Prostate gland (tissue), 2 donors: ENCODE measurements at regions not wholly inside any gene's neighbourhood (a gene's known extent, or its start where the extent isn't known, plus 50 kb on each side); places are given as distances from the start of the nearest gene placed in this dataset.

Experiments used
- DNase-seq: peaks from one replicate; pipeline ENCODE4 v3.0.0-alpha.2; 2019; ENCODE audit warnings: low spot score
- H3K27ac ChIP-seq, 2 donors: fragments of 200-600 bp; sonication (generic); 2 replicates each; pipeline ENCODE4 v1.5.1; 2017 to 2019
- H3K27me3 ChIP-seq: fragments of 200-600 bp; sonication (generic); replicated peaks from 2 replicates; pipeline ENCODE4 v1.5.1; 2019; ENCODE audit not compliant: insufficient read depth
- H3K36me3 ChIP-seq, 2 donors: fragments of 200-600 bp; sonication (generic); 1 replicate in 1 of 2; 2 replicates in 1 of 2; pipeline versions ENCODE4 v1.5.1 to v1.8.1; 2017 to 2019
- H3K4me1 ChIP-seq: fragments of 200-600 bp; sonication (generic); replicated peaks from 2 replicates; pipeline ENCODE4 v1.5.1; 2019
- H3K4me3 ChIP-seq, 2 donors: fragments of 200-600 bp; sonication (generic); 2 replicates each; pipeline ENCODE4 v1.5.1; 2017 to 2019
- H3K9me3 ChIP-seq: fragments of 200-600 bp; sonication (generic); 2 replicates; pipeline ENCODE4 v1.5.1; 2017
- POLR2A ChIP-seq: fragments of 450-650 bp; IDR thresholded peaks from one replicate; pipeline ENCODE4 v1.6.1; 2016; ENCODE audit warnings: antibody characterized with exemption, mild to moderate bottlenecking
- POLR2AphosphoS5 ChIP-seq: sonication (generic); formaldehyde crosslinking; IDR thresholded peaks from one replicate; pipeline ENCODE4 v1.6.1; 2017; ENCODE audit warnings: antibody characterized with exemption
- WGBS: methylation state at CpG from one replicate; pipeline ENCODE4 v1.1.5; 2018; 5-methylcytosine and 5-hydroxymethylcytosine counted together
- intact Hi-C: fragments of 100-400 bp; cut with DNase I; formaldehyde crosslinking; loops from one replicate; pipeline ENCODE4 v1.14.2; 2022
- TF ChIP-seq, protein P1 (sequence below), 4 experiments: fragments of 200-600 bp in 2 of 4; fragments of 450-650 bp in 2 of 4; sonication (generic) in 2 of 4; IDR thresholded peaks; 1 replicate in 3 of 4; 2 replicates in 1 of 4; pipeline ENCODE4 v1.5.1; 2016 to 2019; ENCODE audit warnings: antibody characterized with exemption in 4 of 4, mild to moderate bottlenecking in 2 of 4, moderate library complexity in 2 of 4

DNA sequence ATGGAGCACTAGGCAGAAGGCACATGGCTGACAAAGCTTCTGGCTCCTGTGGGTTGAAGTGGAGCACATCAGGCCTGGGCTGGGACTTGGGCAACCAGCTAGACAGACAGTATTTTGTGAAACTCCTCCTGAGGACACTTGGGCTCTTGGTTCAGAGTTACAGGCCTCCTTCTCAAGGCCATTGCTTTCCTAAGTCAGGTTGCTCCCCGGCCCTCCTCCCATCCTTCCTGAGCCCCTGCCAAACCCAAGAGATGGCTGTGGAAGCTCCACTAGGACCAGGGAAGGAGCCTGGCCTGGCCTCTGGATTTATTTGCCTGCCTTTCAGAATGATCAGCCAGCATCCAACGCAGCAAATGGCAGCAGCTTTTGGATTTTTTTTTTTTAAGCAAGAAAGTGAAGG is 56.3 kb downstream of the MAGEF1 start:
- Histone ChIP-seq H3K36me3 (no peaks in the 10 kb centered on the region), H3K27ac (no peak overlapping the region), H3K9me3 (no peaks in the 10 kb centered on the region), H3K4me1 (no peaks in the 10 kb centered on the region), H3K4me3 (no peak overlapping the region), H3K27me3 (no peaks in the 10 kb centered on the region)
- DNase-seq, result no peak
- no peak for TF ChIP-seq POLR2AphosphoS5
- TF ChIP-seq, protein P1, sequence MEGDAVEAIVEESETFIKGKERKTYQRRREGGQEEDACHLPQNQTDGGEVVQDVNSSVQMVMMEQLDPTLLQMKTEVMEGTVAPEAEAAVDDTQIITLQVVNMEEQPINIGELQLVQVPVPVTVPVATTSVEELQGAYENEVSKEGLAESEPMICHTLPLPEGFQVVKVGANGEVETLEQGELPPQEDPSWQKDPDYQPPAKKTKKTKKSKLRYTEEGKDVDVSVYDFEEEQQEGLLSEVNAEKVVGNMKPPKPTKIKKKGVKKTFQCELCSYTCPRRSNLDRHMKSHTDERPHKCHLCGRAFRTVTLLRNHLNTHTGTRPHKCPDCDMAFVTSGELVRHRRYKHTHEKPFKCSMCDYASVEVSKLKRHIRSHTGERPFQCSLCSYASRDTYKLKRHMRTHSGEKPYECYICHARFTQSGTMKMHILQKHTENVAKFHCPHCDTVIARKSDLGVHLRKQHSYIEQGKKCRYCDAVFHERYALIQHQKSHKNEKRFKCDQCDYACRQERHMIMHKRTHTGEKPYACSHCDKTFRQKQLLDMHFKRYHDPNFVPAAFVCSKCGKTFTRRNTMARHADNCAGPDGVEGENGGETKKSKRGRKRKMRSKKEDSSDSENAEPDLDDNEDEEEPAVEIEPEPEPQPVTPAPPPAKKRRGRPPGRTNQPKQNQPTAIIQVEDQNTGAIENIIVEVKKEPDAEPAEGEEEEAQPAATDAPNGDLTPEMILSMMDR (IDR thresholded peaks at IDR 0.05), result no peak
- no peak for TF ChIP-seq POLR2A
- WGBS, result 91% methylated on average over 2 of the region's 2 CpGs
- intact Hi-C loops, result no loop called here

DNA sequence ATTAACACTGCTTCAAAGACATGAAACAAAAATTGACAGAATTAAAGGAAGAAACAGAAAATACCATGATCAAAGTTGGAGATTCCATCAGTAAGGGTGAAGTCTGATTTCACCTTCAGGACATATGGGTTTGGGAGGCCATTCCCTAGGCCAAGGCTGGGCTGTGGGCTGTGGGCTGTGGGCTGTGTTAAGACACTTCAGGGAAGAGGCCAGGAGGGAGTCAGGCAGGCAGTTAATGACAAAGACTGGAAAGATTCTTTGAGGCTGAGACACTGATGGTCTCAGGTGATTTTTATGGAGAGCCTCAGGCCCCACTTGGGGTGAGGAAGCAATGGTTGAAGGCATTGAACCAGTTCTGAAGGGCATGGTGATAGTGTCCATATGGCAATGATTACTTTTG is 57.5 kb downstream of the MAGEF1 start:
- TF ChIP-seq, protein P1 (IDR thresholded peaks at IDR 0.05), result no peak
- TF ChIP-seq POLR2AphosphoS5 (no peak), POLR2A (no peak)
- intact Hi-C loops, result no loop called here
- H3K36me3 ChIP-seq, result no peaks in the 10 kb centered on the region
- H3K9me3 ChIP-seq, result no peaks in the 10 kb centered on the region
- no peak overlapping the region for H3K27ac ChIP-seq
- no peaks in the 10 kb centered on the region for H3K27me3 ChIP-seq
- DNase-seq, result no peak
- no peaks in the 10 kb centered on the region for H3K4me1 ChIP-seq
- no peak overlapping the region for H3K4me3 ChIP-seq

DNA sequence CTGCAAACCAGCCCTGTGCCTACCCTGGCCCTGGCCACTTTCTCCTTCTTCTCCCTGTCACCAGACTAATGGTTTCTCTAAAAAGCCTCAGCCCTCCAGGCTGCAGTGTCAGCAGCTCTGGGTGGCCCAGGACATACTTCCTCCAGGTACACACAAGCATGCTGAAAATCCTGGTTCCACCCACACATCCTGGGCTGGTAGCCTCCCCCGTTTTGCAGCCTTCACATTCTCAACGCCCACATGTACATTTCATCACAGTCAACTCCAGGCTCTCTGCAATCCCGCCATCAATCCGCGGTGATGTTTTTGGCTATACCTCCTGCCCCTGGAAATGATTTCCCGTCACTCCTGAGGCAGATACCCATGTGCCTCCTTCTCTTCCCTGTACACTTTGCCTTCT is 59.4 kb downstream of the MAGEF1 start:
- Histone ChIP-seq H3K4me3 (no peak overlapping the region), H3K27ac (no peak overlapping the region), H3K27me3 (no peaks in the 10 kb centered on the region), H3K4me1 (no peaks in the 10 kb centered on the region), H3K9me3 (no peaks in the 10 kb centered on the region), H3K36me3 (no peaks in the 10 kb centered on the region)
- intact Hi-C loops, result no loop called here
- no peak for DNase-seq
- TF ChIP-seq, protein P1 (IDR thresholded peaks at IDR 0.05), result no peak
- TF ChIP-seq POLR2AphosphoS5 (no peak), POLR2A (no peak)
- WGBS, result 75% methylated on average over 6 of the region's 6 CpGs

DNA sequence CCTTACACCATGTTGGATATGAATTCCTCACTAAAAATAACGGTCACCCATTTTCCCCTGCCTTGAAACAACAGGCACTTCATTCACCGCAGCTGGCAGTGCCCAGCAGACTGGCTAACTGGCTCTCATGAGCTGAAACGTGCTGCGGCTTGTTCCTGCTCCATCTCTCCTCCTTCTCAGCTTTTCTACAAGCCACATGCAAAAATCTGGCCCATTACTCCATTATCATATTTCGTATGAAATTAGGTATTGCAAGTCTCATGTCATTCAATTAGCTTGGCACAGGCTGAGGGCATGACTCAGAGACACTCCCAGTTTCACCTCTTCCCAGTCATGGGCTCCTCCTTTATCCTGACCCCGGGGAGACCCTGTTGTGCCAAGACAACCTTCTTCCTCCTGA is 60.0 kb downstream of the MAGEF1 start:
- H3K36me3 ChIP-seq, result no peaks in the 10 kb centered on the region
- intact Hi-C loops, result no loop called here
- H3K27me3 ChIP-seq, result no peaks in the 10 kb centered on the region
- WGBS, result 62% methylated on average over 6 of the region's 6 CpGs
- DNase-seq, result no peak
- no peaks in the 10 kb centered on the region for H3K4me1 ChIP-seq
- no peak overlapping the region for H3K4me3 ChIP-seq
- H3K27ac ChIP-seq, result no peak overlapping the region
- no peaks in the 10 kb centered on the region for H3K9me3 ChIP-seq
- TF ChIP-seq, protein P1 (IDR thresholded peaks at IDR 0.05), result no peak
- TF ChIP-seq POLR2AphosphoS5, result no peak

DNA sequence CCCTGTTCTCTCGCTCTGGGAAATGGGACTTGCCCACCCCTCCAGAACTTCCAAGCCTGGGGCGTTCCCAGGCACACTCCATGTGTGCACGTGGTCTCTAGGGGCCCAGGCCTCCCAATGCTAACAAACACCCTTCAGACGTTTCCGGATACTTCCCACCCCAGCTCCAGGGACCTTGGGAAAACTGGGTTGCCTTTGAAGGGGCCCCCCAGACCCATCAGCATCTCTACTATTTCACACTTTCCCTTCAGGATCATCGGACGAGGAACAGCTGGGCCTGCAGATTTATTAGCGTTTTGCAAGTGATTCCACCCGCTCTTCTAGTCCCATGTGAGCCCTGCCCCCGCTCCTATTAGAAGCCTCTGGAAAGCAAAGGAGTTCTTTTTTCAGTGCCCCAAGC is 63.2 kb downstream of the MAGEF1 start:
- no peak for DNase-seq
- H3K4me3 ChIP-seq, result no peak overlapping the region
- H3K27ac ChIP-seq, result no peak overlapping the region
- intact Hi-C loops, result no loop called here
- no peaks in the 10 kb centered on the region for H3K27me3 ChIP-seq
- H3K4me1 ChIP-seq, result no peaks in the 10 kb centered on the region
- TF ChIP-seq POLR2AphosphoS5 (no peak), POLR2A (no peak)
- TF ChIP-seq, protein P1 (IDR thresholded peaks at IDR 0.05), result no peak
- H3K36me3 ChIP-seq, result no peaks in the 10 kb centered on the region
- WGBS, result 66% methylated on average over 10 of the region's 10 CpGs
- H3K9me3 ChIP-seq, result no peaks in the 10 kb centered on the region
